ENCODE measurements at regions not wholly inside any gene's neighbourhood (a gene's known extent, or its start where the extent isn't known, plus 50 kb on each side); places are given as distances from the start of the nearest gene placed in this dataset.

DNA sequence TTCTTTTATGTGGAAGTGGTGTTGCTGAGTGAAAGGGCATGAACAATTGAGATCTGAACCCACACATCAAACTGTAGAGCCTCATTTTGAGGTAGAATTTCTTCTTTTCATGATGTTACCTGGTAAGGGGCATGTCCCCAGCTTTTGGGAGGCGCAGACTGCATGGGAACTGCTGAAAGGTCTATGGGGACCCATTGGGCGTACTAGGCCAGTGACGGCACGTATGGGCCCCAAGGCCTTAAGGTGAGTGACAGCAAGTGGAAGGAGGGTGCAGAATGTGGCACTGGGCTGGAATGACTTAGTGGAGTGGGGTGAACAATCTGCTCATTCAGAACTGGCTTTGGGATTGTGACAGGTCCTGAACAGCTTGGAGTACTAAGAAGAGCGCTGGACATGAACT, 123.6 kb upstream of the RGMA start:
- DNase-seq = no peak

DNA sequence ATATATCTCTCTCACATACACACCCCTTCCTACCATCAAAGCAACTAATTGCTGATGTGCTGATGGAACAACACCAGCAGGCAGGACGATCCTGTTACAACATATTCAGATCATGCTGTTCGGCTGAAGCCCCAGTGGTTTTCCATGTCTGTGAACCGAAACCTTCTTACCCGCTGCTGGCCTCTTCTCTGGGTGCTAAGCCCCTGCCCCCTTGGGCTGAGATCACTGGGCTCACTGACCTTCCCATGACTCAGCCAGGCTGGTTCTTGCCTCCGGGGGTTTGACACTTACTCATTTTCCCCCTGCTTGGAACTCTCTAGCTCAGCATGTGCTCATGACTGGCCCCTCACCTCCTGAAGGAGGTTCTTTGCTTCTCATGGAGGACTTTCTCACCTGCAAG, 122.0 kb upstream of the RGMA start:
- DNase-seq = no peak

DNA sequence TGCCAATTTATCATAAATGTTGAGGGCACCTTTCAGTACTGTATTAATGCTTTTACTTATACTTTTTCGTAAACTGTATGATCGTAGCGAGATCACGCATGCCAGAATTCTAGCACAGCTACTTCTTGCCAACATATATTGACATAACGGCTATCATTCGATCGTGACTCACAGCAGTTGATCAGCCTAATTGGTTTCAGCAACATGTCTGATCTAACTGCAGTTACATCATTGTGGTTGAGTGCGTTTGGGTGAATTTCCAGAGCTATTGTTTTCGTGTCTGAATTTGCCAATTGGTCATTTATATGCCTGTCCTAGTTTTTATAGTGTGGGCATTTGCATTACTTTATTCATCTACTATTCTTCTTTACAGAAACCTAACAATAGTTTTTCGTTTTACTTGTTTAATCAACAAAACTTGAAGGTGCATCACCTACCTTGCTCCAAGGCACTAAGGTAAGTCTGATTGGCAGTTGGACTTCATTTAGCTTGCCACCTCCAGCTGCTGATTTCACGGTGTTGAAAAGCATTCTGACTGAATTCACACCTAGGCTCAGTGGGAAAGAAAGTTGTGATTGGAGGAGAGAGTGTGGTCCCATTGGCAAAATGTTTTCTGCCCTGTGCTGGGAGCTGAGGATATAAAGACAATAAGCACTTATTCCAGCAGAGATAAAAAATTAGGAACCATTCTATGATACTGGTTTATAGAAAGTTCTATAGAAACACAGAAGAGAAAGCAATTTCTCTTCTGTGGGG, 120.9 kb upstream of the RGMA start:
- no peak for DNase-seq

DNA sequence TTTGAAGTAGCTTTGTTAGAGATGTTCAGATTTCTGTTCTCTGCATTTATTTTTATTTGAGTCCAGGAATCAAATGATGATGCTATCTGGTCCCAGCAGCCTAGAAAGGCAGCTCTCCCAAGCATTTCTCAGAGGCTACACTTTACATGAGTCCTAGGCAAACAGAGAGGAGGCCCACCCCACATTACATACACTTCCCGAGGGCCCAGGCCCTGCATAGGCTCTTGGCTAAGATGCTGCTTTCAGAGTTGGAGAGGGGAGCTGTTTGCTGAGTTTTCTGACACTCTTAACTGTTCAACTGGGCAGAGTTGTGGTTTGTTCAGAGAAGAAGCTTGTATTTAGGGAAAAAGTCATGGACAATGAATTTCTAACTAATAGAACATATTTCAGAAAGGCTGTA, 117.9 kb upstream of the RGMA start:
- no peak for DNase-seq

DNA sequence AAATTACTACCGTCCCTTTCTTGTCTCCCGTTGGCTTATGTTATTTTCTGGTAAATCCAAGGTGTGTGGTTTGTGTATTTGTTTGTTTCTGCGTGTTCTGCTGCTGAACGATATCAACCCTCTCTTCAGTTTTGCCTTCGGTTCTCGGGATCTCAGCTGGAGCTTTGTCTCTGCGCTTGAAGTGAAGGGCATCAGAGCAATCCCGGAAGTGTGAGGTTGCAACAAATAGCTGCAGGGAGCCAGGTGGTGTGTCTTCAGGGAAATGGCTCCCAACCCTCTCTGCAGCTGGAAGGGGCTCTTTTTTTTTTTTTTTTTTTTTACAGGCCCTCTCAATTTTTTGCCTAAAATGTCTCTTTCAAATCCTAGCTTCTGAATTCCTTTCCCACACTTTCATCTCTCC, 116.4 kb upstream of the RGMA start:
- no peak for DNase-seq

DNA sequence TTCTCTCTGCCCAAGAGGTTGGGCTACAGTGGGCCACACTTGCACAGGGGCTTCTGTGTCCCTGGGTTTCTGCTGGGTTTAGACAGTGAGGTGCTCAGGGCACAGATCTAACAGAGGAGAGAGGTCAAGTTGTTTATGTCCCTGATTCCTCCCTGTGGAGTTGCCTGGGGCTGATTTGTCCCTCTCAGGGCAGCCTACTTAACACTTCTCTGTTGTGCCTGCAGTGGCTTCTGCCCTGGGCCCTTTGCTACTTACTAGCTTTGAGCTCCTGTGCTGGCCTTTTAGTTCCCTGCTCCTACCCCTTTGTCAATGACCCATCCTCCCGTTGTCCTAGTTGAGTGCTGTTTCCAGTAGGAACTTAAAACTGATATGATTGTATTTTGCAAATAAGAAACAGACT, 114.0 kb upstream of the RGMA start:
- DNase-seq = no peak

DNA sequence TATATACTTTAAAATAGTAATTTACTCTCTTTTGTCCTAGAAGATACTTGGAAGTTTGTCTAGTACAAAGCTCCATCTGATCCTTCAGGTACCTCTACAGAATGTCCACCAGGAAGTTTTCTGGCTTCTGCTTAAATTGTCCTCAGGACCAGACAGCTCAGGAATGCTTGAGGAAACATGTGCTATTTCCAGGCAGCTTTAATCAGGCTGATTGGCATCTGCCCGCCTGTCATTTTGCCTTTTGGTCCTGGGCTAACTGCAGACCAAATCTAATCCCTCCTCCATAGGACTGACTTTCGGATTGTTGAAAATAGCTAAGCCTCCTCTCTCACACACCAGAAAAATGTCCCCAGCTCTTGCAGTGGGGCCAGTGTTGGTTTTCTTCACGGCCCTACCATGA, 113.4 kb upstream of the RGMA start:
- DNase-seq = no peak

DNA sequence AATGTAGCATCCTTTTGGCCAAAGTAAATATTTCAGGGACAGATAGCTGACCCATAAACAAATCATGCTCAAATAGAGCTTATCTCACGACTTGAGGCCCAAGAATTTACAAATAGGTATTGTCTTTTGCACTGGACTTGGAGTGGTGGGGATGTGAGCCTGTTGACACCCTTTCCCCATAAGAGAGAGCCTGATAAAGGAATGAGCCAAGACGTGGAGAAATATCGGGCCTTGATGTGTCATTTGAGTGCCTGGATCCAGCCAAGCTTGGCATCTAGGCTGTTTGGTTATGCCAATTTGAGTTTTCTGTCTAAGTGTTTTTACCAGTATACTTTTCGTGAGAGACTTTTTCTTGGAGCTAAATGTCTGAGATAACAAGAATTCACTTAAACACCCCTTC, 112.9 kb upstream of the RGMA start:
- DNase-seq = no peak

DNA sequence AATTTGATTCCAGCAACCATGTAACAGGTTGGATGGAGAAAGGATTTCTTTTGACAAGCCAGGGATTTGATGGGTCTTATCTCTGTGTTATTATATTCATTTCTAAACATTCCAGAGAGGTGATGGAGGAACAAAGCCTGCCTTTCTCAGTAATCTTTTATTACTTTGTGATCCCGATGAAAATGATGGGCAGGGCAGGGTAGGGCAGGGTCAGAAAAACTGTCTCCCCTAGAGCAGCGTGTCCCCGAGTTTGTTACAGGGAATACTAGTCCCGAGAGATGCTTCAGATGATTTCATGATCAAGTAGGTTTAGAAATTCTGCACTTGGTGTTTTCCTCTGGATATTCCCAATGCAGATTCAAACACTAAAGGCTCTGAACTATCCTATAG, 111.8 kb upstream of the RGMA start:
- no peak for DNase-seq

DNA sequence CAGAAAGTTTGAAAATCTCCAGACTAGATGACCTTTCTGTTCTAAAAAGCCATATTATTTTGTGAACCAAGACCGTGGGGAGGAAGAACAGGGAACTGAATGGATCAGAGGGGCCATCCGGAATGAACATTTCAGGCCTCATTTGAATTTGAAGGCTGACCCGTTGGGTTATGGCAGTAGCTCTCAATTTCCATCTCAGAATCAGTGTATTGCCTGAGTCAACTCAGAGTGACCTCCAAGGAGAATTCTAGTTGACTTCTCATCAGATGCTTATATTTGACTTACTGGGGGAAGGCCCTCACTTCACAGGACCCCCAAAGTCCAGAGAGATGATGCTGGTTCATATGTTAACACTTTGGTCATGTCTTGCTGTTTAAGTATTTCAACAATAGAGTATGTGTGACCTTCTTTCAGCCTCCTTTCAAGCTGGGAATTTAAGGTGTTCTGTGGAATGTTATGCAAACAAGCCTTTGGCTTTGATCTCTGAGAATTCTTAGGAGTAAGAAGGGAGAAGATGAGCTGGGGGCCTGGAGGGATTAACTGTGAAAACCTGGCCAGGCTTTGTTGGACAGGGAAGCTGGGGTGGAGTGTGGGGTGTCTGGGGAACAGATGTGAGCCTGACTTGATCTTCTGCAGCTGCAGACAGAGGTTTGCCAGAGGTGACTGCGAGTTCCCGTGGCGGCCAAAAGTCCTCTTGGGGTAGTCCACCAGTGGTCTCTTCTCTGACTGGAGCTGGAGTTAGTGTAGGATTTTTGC, 111.2 kb upstream of the RGMA start:
- DNase-seq = no peak

DNA sequence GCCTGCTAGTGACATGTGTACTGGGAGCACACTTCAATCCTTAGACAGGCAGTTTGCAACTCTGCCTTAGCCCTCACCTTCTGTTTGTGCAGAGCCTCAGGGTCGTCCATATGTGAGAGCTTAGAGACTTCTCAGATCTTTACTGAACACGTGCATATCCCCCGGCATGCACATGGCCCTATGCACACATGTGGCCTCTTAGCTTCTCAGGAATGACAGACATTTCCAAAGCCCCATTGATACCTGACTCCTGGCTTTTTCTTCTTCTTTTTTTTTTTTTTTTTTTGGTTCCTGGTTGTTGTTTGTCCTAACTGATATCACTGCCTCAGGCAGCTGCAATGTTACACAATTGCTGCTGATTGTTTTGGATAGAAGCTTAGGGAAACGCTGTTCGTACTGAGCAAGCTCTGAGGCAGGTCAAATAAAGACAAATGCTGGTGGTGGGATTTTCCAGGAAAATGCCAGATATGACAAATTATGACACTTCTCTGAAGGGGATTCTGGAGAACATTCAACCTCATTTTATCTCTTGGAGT, 107.2 kb upstream of the RGMA start:
- no peak for DNase-seq

DNA sequence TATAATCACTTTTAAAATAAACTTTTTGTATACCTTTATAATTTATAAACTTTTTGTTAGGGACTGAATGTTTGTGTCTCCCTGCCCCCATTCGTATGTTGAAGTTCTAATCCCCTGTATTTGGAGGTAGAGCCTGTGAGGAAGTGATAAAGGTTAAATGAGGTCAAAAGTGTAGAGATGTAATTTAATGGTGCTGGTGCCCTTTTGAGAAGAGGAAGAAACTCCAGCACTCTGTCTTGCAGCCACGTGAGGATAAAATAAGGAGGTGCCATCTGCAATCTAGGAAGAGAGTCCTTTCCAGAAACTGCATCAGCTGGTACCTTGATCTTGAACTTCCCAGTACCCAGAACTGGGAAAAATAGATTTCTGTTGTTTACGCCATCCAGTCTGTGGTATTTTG, 106.1 kb upstream of the RGMA start:
- no peak for DNase-seq

DNA sequence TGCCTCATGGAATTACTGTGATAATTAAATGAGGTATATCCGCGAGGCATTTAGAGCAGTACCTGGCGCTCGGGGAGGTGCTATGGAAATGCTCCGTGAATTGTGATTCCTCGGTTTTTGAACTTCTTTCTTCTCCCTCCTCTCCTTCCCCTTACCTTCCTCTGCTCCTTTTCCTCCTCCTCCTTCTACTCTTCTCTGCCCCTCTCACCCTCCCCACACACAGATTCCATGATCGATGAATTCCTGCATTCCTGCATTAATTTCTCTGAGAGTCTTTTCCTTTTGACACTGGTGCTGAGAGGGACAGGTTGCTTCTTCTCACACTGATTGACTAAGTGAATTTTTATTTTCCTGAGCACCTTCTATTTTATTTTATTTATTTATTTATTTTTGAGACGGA, 101.2 kb upstream of the RGMA start:
- DNase-seq = no peak

DNA sequence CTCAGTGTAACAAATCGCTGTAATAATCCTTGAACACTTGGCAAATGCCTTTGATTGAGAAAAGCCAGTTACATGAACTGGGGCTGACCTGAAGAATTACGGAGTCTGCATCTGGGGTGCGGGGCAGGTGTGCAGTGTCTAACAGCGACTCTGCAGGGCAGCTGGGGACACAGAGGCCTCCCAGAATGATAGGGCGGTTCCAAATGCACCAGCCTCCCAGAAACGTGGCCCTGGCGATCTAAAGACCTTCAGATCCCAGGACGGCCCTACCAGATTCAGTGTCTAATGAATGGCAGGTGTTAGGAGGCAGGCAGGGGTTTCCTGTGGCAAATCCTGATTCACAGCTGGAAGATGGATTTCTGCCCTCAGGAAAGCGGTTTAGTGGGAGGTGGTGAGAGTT, 100.5 kb upstream of the RGMA start:
- no peak for DNase-seq

DNA sequence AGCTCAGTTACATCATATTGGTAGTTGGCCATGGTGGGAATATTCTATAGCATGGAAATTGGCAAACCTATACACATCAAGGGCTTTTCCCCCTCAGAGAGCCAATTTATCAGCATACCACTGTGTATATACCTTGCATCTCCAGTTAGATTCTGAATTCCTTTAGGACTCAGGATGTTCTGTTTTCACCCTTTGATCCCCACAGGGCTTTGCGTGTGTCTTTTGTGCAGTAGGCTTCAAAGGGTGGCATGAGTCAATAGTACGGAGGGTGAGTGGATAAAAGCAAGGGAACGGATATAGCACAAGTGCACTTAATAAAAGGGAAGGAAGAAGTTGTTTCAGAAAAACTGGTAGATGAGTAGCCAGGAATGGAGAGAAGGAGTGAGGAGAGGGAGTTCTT, 99.2 kb upstream of the RGMA start:
- DNase-seq = no peak

DNA sequence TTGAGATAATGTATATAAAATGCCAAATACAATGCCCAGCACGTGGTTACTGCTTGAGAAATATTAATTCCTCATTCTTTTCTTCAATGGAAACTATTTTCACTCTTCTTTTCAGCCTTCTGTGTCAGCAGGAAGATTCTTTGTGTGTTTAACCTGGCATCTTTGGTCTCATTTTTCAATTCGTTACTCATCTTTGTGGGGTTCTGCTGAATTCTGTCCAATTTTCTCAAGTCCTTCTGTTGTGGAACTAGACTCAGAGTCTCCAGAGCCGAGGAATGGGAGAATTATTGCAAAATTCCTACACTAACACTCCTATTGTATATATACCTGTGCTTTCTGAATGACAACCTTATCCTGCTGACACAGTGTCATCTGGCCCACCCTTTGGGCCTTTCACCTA, 96.8 kb upstream of the RGMA start:
- DNase-seq = no peak

DNA sequence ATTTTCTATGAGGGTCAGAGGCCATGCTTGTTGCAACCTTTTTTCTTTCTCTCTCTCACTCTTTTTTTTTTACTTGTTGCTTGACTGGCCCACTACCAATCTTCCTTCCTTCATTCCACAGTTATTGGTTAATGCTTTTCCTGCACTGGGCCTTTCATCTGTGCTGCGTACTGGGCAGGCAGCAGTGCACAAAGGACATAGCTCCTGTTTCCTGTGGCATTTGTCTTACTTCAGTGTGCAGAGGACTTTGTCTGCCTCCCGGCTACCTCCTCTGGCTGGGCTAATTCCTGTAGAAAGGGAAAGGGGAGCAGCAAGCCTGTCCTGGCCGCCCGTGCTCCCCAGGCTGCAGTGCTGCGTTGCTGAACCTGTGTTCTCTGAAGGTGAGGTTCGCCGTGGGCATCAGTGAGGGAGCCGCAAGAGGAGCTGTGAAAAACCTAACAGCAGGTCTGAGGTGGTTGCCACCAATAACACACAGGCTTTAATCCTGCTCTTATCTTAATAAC, 93.7 kb upstream of the RGMA start:
- DNase-seq = no peak

DNA sequence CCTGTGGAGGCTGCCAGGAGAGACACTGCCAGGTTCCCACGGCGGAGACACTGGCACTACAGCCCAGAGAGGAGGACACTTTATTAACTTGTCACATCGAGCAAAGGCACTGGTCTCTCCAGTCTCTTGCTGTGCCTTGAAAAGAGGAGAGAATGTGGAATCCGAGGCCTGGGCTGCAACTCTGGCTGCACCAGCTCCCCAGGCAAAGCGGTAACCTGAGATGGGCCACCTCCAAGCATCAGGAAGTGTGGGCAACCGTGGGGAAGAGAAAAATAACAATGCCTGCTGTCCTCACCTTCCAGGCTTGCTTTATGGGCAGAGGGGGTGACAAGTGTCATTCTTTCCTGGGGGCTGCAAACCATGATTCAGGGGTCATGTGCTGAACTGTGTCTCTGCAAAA, 91.6 kb upstream of the RGMA start:
- no peak for DNase-seq

DNA sequence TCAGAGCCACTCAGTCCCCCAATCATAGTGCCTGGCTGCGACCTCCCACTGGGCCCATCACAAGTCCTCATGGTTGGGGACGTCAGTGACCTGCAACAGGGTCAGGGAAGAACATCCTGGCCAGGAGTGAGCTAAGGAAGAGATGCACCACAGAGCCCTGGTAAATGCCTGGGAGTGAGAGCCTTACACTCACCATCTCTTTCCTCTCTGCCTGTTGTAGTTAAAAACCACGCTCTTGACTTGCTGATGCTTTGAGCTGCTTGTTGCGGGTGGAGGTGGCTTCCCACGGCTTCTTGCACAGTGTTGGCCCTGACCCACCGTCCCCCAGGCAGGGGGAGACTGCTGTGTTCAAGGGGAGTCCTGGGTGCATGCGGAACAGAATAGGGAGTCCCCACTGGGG, 91.1 kb upstream of the RGMA start:
- no peak for DNase-seq

DNA sequence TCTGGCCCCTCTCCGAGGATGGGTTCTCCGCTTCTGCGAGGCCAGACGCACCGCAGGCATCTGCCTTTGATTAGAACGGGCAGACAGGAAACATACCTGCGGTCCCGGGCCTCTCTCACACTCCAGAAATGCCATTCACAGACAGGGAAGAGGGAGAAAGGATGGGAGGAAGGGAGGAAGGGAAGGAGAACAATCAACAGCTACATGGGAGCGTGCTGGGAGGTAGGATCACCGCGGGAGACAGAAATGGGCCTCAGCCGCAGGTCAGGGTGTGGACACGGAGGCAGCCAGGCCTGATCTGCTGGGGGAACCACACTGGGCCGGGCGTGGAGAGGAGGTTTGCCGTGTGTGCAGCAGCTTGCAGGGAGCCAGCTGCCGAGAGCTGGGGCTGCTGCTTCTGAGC, 90.7 kb upstream of the RGMA start:
- DNase-seq = no peak

DNA sequence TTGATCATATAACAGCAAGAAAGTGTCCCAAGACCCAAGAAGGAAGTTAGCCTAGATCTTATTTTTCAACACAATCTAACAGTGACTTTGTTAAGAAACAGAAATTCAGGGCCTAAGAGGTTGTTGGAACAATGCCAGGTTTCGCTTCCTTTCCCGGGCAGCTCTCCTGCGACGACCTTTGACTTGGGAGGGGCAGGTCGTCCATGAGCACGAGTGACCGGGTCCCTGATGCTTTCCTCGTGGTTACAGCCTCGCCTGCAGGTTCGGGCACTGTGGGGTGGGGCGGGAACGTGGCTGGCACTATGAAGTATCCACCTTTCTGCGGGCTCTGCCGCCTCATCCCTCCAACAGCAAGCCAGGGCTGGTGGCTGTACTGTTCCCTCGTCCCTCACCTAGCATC, 90.1 kb upstream of the RGMA start:
- peak; percentile 11 for DNase-seq

DNA sequence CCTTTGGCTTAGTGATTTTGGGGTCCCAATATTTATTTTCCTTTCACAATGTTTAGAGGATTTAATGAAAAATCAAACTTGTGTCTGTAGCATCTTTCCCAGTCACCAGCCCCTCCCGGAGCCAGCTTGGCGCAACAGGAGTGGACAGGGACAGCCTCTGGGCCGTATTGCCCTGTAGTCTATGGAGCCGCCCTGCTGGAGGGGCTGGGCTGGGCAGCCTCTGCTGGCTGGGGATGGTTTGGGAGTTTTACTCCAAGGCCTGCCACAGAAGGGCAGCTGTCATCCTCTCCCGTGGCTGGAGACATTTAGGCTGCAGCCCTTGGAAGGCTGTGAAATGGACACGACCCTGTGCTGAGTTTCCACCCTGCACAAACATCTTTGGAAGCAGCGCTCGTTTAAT, 89.4 kb upstream of the RGMA start:
- no peak for DNase-seq

DNA sequence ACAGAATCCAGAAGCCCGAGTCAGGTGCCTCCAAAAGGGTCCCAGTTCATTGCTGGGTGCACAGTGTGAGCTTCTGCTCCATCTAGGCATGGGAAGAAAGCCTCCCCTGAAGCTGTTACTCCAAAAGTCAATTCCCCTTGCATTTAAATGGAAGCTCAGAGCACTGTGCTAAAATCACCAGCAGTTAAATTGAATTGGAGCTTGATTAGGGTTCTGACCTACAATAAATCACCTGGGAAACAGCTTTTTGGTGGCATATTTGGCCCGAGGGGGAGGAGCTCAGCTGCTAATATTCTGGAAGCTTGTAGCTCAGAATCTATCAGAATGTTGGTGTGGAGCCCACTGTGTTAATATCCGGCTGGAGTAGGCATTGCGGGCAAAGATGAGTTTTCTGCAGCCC, 87.1 kb upstream of the RGMA start:
- DNase-seq = no peak

DNA sequence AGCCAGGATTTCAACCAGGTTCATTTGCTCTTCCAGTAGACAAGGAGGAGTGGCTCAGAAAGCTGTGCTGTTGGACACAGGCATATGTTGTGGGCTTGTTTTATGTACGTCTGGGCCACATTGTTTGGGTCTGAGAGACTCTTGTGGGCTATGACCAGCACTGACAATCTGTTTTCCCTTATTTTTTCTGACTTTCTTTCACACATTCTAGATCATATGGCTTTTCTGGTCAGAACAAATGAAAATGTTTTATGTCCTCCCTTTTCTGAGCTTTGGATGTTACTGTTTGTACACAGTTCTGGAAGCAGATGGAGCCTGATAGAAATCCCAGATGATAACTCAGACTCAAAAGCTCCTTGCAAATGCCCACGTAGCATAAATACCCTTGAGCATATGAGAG, 85.8 kb upstream of the RGMA start:
- no peak for DNase-seq

DNA sequence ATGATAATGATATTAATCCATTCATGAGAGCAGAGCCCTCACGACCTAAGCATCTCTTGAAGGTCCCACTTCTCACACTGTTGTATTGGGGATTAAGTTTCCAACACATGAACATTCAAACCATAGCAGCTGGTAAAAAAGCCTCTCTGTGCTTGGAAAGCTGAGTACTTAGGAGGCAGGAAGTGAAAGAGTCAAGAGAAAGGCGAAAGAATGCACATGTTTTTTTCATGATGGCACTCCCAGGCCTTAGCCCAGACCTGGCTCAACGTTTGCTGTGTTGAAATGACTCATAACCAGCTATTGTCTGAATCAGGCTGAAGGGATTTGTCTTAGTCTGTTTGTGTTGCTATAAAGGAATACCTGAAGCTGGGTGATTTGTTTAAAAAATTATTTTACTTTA, 84.4 kb upstream of the RGMA start:
- DNase-seq = no peak

All from CD4-positive, alpha-beta T cell treated with Interleukin-17A for 1 hour (primary cell).